ENCODE measurements at regions not wholly inside any gene's neighbourhood (a gene's known extent, or its start where the extent isn't known, plus 50 kb on each side); places are given as distances from the start of the nearest gene placed in this dataset.
"Not testable (repeated sequence)": the region's sequence is repeated elsewhere in the genome, so short reads cannot be mapped to it uniquely, and the experiment has no call there.

DNA sequence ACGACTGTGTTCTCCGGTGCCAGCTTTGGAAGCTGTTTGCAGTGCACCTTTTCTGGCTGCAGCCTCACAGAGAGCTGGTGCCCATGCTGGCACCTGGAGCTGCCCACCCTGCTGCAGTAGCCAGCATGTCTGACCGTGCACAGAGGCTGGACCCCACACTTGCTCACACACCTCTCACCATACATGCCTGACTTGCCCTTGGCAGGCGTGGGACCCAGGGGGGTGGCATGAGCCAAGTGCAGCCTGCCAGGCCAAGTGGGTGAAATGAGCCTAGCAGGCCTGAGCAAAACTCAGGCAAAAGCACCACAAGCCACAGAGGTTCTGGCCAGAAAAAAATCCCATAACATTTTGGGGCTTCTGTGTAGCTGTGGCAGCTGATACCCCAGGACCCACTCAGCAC, 258.8 kb downstream of the XPNPEP1 start:
- H3K27ac ChIP-seq (ENCODE audit: low read length) = no peak overlapping the region
- ATAC-seq = no peak
- H3K4me1 ChIP-seq (ENCODE audit: control insufficient read depth, insufficient read depth, low read length) = no peaks in the 10 kb centered on the region
- in situ Hi-C loops (cut with HindIII; ENCODE audit: low pct_unique_long_range_greater_than_20kb, low sequenced_read_pairs) (no loop called here), intact Hi-C loops (cut with micrococcal nuclease; ENCODE audit: unreplicated experiment) (no loop called here)
- no peaks in the 10 kb centered on the region for H3K9me3 ChIP-seq (ENCODE audit: control insufficient read depth, insufficient read depth, low read depth, low read length)
- ChIA-PET CTCF (no interaction called here), POLR2A (interaction anchor here (0.6 kb wide), 1 partner anchor 61 kb away, joined by 3 read pairs; no protein-coding TSS in a partner anchor)
- H3K4me3 ChIP-seq (ENCODE audit: low read depth in 2 of 2, low read length in 2 of 2) = no peak overlapping the region
- BruUV-seq (replicated peaks) = no TSS peak
- DNase-seq (ENCODE audit: low read depth, low spot score) = no peak
- TF ChIP-seq, protein P1, sequence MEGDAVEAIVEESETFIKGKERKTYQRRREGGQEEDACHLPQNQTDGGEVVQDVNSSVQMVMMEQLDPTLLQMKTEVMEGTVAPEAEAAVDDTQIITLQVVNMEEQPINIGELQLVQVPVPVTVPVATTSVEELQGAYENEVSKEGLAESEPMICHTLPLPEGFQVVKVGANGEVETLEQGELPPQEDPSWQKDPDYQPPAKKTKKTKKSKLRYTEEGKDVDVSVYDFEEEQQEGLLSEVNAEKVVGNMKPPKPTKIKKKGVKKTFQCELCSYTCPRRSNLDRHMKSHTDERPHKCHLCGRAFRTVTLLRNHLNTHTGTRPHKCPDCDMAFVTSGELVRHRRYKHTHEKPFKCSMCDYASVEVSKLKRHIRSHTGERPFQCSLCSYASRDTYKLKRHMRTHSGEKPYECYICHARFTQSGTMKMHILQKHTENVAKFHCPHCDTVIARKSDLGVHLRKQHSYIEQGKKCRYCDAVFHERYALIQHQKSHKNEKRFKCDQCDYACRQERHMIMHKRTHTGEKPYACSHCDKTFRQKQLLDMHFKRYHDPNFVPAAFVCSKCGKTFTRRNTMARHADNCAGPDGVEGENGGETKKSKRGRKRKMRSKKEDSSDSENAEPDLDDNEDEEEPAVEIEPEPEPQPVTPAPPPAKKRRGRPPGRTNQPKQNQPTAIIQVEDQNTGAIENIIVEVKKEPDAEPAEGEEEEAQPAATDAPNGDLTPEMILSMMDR (IDR thresholded peaks at IDR 0.05) = no peak
- TF ChIP-seq TCF7L2 (IDR thresholded peaks at IDR 0.05; ENCODE audit: low read depth, low read length) (no peak), SIN3A (IDR thresholded peaks at IDR 0.05; ENCODE audit: borderline replicate concordance, insufficient read depth, low read depth, low read length) (no peak), POLR2AphosphoS5 (IDR thresholded peaks at IDR 0.05; ENCODE audit: low read depth, low read length) (no peak)
- TF ChIP-seq, protein P2, sequence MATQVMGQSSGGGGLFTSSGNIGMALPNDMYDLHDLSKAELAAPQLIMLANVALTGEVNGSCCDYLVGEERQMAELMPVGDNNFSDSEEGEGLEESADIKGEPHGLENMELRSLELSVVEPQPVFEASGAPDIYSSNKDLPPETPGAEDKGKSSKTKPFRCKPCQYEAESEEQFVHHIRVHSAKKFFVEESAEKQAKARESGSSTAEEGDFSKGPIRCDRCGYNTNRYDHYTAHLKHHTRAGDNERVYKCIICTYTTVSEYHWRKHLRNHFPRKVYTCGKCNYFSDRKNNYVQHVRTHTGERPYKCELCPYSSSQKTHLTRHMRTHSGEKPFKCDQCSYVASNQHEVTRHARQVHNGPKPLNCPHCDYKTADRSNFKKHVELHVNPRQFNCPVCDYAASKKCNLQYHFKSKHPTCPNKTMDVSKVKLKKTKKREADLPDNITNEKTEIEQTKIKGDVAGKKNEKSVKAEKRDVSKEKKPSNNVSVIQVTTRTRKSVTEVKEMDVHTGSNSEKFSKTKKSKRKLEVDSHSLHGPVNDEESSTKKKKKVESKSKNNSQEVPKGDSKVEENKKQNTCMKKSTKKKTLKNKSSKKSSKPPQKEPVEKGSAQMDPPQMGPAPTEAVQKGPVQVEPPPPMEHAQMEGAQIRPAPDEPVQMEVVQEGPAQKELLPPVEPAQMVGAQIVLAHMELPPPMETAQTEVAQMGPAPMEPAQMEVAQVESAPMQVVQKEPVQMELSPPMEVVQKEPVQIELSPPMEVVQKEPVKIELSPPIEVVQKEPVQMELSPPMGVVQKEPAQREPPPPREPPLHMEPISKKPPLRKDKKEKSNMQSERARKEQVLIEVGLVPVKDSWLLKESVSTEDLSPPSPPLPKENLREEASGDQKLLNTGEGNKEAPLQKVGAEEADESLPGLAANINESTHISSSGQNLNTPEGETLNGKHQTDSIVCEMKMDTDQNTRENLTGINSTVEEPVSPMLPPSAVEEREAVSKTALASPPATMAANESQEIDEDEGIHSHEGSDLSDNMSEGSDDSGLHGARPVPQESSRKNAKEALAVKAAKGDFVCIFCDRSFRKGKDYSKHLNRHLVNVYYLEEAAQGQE (IDR thresholded peaks at IDR 0.05; ENCODE audit: insufficient read depth in 1 of 2, low read depth in 2 of 2, low read length in 1 of 2) = no peak
- no peaks in the 10 kb centered on the region for H3K36me3 ChIP-seq (ENCODE audit: control insufficient read depth, insufficient read depth, low read length)
- no peaks in the 10 kb centered on the region for H3K27me3 ChIP-seq (ENCODE audit: control insufficient read depth, insufficient read depth, low read length)

- no peak for TF ChIP-seq TCF7L2 (IDR thresholded peaks at IDR 0.05; ENCODE audit: low read depth, low read length)
- TF ChIP-seq, protein P1 (IDR thresholded peaks at IDR 0.05) = no peak
- TF ChIP-seq POLR2AphosphoS5 (IDR thresholded peaks at IDR 0.05; ENCODE audit: low read depth, low read length) = no peak
- TF ChIP-seq SIN3A (IDR thresholded peaks at IDR 0.05; ENCODE audit: borderline replicate concordance, insufficient read depth, low read depth, low read length) = no peak
- TF ChIP-seq, protein P2 (IDR thresholded peaks at IDR 0.05; ENCODE audit: insufficient read depth in 1 of 2, low read depth in 2 of 2, low read length in 1 of 2) = no peak
- in situ Hi-C loops (cut with HindIII; ENCODE audit: low pct_unique_long_range_greater_than_20kb, low sequenced_read_pairs) = no loop called here
- no peak for ATAC-seq
Measured at GRCh38 chr10:109663122-109663521, 260.2 kb downstream of the XPNPEP1 start.

GRCh38 chr10:109652612-109653011, 270.7 kb downstream of the XPNPEP1 start:
- CTCF ChIA-PET; in situ Hi-C loops (cut with HindIII; ENCODE audit: low pct_unique_long_range_greater_than_20kb, low sequenced_read_pairs); intact Hi-C loops (cut with micrococcal nuclease; ENCODE audit: unreplicated experiment); H3K4me1 ChIP-seq (ENCODE audit: control insufficient read depth, insufficient read depth, low read length); DNase-seq (ENCODE audit: low read depth, low spot score); H3K27me3 ChIP-seq (ENCODE audit: control insufficient read depth, insufficient read depth, low read length); H3K27ac ChIP-seq (ENCODE audit: low read length); H3K36me3 ChIP-seq (ENCODE audit: control insufficient read depth, insufficient read depth, low read length); H3K4me3 ChIP-seq (ENCODE audit: low read depth in 2 of 2, low read length in 2 of 2); POLR2A ChIA-PET; ATAC-seq; H3K9me3 ChIP-seq (ENCODE audit: control insufficient read depth, insufficient read depth, low read depth, low read length); BruUV-seq (replicated peaks): not testable (repeated sequence)

More at GRCh38 chr10:109663122-109663521, 260.2 kb downstream of the XPNPEP1 start:
- no peaks in the 10 kb centered on the region for H3K27me3 ChIP-seq (ENCODE audit: control insufficient read depth, insufficient read depth, low read length)
- no peak for DNase-seq (ENCODE audit: low read depth, low spot score)
- no peak overlapping the region for H3K27ac ChIP-seq (ENCODE audit: low read length)
- H3K4me3 ChIP-seq (ENCODE audit: low read depth in 2 of 2, low read length in 2 of 2) = no peak overlapping the region
- CTCF ChIA-PET = no interaction called here
- BruUV-seq (replicated peaks) = no TSS peak
- no peaks in the 10 kb centered on the region for H3K36me3 ChIP-seq (ENCODE audit: control insufficient read depth, insufficient read depth, low read length)
- POLR2A ChIA-PET = no interaction called here
- H3K4me1 ChIP-seq (ENCODE audit: control insufficient read depth, insufficient read depth, low read length) = no peaks in the 10 kb centered on the region
- intact Hi-C loops (cut with micrococcal nuclease; ENCODE audit: unreplicated experiment) = no loop called here
- H3K9me3 ChIP-seq (ENCODE audit: control insufficient read depth, insufficient read depth, low read depth, low read length) = no peaks in the 10 kb centered on the region

All from Panc1 (cell line).